ENCODE measurements at regions not wholly inside any gene's neighbourhood (a gene's known extent, or its start where the extent isn't known, plus 50 kb on each side); places are given as distances from the start of the nearest gene placed in this dataset.

DNA sequence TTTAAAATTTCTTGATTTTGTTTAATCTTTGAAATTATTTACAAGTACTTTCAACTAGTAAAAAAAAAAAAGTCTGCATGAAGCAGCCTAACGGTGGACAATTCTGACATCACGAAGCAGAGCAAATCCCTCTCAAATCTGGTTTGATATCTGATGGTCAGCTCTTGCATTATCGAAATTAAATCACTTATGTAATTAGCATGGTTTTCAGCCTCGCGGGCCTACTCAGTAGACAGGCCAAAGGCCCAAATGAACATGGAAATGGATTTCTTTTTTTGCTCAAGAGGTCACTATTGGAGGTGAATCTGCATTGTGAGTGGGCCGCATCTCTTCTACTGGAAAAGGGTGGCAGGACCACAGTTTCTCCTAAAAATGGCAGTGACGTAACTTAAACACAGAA, 209.8 kb downstream of the NR2F2 start:
- Mint-ChIP-seq H3K27me3 (ENCODE audit: low read depth) (no peaks in the 10 kb centered on the region), H3K4me3 (no peak overlapping the region), H3K27ac (no peak overlapping the region), H3K9me3 (no peaks in the 10 kb centered on the region), H3K36me3 (no peaks in the 10 kb centered on the region), H3K4me1 (peaks cover 17% of the 10 kb centered on the region)
- ChIA-PET CTCF (no interaction called here), POLR2A (no interaction called here)
- TF ChIP-seq KAT7 (CRISPR knock-in tag; IDR thresholded peaks at IDR 0.05; ENCODE audit: borderline replicate concordance): no peak
- TF ChIP-seq, protein P1, sequence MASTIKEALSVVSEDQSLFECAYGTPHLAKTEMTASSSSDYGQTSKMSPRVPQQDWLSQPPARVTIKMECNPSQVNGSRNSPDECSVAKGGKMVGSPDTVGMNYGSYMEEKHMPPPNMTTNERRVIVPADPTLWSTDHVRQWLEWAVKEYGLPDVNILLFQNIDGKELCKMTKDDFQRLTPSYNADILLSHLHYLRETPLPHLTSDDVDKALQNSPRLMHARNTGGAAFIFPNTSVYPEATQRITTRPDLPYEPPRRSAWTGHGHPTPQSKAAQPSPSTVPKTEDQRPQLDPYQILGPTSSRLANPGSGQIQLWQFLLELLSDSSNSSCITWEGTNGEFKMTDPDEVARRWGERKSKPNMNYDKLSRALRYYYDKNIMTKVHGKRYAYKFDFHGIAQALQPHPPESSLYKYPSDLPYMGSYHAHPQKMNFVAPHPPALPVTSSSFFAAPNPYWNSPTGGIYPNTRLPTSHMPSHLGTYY (CRISPR knock-in tag; IDR thresholded peaks at IDR 0.05): no peak
- no peak for TF ChIP-seq GTF2I (CRISPR knock-in tag; conservative IDR thresholded peaks at IDR 0.05)
- TF ChIP-seq, protein P2, sequence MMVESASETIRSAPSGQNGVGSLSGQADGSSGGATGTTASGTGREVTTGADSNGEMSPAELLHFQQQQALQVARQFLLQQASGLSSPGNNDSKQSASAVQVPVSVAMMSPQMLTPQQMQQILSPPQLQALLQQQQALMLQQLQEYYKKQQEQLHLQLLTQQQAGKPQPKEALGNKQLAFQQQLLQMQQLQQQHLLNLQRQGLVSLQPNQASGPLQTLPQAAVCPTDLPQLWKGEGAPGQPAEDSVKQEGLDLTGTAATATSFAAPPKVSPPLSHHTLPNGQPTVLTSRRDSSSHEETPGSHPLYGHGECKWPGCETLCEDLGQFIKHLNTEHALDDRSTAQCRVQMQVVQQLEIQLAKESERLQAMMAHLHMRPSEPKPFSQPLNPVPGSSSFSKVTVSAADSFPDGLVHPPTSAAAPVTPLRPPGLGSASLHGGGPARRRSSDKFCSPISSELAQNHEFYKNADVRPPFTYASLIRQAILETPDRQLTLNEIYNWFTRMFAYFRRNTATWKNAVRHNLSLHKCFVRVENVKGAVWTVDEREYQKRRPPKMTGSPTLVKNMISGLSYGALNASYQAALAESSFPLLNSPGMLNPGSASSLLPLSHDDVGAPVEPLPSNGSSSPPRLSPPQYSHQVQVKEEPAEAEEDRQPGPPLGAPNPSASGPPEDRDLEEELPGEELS (CRISPR knock-in tag; IDR thresholded peaks at IDR 0.05): no peak
- TF ChIP-seq, protein P3, sequence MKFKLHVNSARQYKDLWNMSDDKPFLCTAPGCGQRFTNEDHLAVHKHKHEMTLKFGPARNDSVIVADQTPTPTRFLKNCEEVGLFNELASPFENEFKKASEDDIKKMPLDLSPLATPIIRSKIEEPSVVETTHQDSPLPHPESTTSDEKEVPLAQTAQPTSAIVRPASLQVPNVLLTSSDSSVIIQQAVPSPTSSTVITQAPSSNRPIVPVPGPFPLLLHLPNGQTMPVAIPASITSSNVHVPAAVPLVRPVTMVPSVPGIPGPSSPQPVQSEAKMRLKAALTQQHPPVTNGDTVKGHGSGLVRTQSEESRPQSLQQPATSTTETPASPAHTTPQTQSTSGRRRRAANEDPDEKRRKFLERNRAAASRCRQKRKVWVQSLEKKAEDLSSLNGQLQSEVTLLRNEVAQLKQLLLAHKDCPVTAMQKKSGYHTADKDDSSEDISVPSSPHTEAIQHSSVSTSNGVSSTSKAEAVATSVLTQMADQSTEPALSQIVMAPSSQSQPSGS (CRISPR knock-in tag; IDR thresholded peaks at IDR 0.05; ENCODE audit: borderline replicate concordance, low read depth): no peak
- no peak for TF ChIP-seq CBFB (CRISPR knock-in tag; IDR thresholded peaks at IDR 0.05; ENCODE audit: low read depth)
- no peak for TF ChIP-seq EMX1 (CRISPR knock-in tag; IDR thresholded peaks at IDR 0.05)
- TF ChIP-seq, protein P4, sequence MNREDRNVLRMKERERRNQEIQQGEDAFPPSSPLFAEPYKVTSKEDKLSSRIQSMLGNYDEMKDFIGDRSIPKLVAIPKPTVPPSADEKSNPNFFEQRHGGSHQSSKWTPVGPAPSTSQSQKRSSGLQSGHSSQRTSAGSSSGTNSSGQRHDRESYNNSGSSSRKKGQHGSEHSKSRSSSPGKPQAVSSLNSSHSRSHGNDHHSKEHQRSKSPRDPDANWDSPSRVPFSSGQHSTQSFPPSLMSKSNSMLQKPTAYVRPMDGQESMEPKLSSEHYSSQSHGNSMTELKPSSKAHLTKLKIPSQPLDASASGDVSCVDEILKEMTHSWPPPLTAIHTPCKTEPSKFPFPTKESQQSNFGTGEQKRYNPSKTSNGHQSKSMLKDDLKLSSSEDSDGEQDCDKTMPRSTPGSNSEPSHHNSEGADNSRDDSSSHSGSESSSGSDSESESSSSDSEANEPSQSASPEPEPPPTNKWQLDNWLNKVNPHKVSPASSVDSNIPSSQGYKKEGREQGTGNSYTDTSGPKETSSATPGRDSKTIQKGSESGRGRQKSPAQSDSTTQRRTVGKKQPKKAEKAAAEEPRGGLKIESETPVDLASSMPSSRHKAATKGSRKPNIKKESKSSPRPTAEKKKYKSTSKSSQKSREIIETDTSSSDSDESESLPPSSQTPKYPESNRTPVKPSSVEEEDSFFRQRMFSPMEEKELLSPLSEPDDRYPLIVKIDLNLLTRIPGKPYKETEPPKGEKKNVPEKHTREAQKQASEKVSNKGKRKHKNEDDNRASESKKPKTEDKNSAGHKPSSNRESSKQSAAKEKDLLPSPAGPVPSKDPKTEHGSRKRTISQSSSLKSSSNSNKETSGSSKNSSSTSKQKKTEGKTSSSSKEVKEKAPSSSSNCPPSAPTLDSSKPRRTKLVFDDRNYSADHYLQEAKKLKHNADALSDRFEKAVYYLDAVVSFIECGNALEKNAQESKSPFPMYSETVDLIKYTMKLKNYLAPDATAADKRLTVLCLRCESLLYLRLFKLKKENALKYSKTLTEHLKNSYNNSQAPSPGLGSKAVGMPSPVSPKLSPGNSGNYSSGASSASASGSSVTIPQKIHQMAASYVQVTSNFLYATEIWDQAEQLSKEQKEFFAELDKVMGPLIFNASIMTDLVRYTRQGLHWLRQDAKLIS (CRISPR knock-in tag; IDR thresholded peaks at IDR 0.05; ENCODE audit: borderline replicate concordance): no peak
- no peak for TF ChIP-seq RELA (CRISPR knock-in tag; IDR thresholded peaks at IDR 0.05; ENCODE audit: borderline replicate concordance)
- TF ChIP-seq, protein P5, sequence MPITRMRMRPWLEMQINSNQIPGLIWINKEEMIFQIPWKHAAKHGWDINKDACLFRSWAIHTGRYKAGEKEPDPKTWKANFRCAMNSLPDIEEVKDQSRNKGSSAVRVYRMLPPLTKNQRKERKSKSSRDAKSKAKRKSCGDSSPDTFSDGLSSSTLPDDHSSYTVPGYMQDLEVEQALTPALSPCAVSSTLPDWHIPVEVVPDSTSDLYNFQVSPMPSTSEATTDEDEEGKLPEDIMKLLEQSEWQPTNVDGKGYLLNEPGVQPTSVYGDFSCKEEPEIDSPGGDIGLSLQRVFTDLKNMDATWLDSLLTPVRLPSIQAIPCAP (CRISPR knock-in tag; IDR thresholded peaks at IDR 0.05): no peak
- TF ChIP-seq, protein P6, sequence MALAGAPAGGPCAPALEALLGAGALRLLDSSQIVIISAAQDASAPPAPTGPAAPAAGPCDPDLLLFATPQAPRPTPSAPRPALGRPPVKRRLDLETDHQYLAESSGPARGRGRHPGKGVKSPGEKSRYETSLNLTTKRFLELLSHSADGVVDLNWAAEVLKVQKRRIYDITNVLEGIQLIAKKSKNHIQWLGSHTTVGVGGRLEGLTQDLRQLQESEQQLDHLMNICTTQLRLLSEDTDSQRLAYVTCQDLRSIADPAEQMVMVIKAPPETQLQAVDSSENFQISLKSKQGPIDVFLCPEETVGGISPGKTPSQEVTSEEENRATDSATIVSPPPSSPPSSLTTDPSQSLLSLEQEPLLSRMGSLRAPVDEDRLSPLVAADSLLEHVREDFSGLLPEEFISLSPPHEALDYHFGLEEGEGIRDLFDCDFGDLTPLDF (CRISPR knock-in tag; IDR thresholded peaks at IDR 0.05): no peak
- TF ChIP-seq ZNF232 (CRISPR knock-in tag; IDR thresholded peaks at IDR 0.05): no peak
- TF ChIP-seq, protein P7, sequence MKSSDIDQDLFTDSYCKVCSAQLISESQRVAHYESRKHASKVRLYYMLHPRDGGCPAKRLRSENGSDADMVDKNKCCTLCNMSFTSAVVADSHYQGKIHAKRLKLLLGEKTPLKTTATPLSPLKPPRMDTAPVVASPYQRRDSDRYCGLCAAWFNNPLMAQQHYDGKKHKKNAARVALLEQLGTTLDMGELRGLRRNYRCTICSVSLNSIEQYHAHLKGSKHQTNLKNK (CRISPR knock-in tag; IDR thresholded peaks at IDR 0.05): no peak
- TF ChIP-seq, protein P8, sequence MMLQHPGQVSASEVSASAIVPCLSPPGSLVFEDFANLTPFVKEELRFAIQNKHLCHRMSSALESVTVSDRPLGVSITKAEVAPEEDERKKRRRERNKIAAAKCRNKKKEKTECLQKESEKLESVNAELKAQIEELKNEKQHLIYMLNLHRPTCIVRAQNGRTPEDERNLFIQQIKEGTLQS (CRISPR knock-in tag; conservative IDR thresholded peaks at IDR 0.05): no peak
- ATAC-seq (no peak), DNase-seq (ENCODE audit: low spot score) (no peak)

All from WTC11 (cell line).